Breast epithelium (tissue), 4 donors: ENCODE measurements at regions not wholly inside any gene's neighbourhood (a gene's known extent, or its start where the extent isn't known, plus 50 kb on each side); places are given as distances from the start of the nearest gene placed in this dataset.
A peak's percentile ranks its signal among the peaks of the same experiment; 100 is the strongest.

Experiments used
- DNase-seq, 2 donors: peaks; one replicate each; pipeline ENCODE4 v3.0.0-alpha.2; 2019; ENCODE audit warnings: low spot score in 2 of 2
- H3K27ac ChIP-seq, 2 donors: fragments of 200-600 bp; sonication (generic) in 1 of 2; one replicate each; pipeline ENCODE4 v1.5.1; 2016 to 2019; ENCODE audit warnings: mild to moderate bottlenecking in 1 of 2
- H3K27me3 ChIP-seq, 2 donors: fragments of 200-600 bp; sonication (generic) in 1 of 2; one replicate each; pipeline versions ENCODE4 v1.5.1 to v1.6.0; 2017 to 2019; ENCODE audit warnings: control low read depth in 1 of 2, mild to moderate bottlenecking in 1 of 2
- H3K36me3 ChIP-seq: fragments of 200-600 bp; one replicate; pipeline ENCODE4 v1.5.1; 2019
- H3K4me1 ChIP-seq, 2 donors: fragments of 200-600 bp; sonication (generic); one replicate each; pipeline ENCODE4 v1.5.1; 2016 to 2019; ENCODE audit warnings: control low read depth in 1 of 2
- H3K4me3 ChIP-seq, 3 donors: fragments of 200-600 bp; sonication (generic); 1 replicate in 2 of 3; 2 replicates in 1 of 3; pipeline ENCODE4 v1.5.1; 2016 to 2019; ENCODE audit warnings: mild to moderate bottlenecking in 3 of 3, moderate library complexity in 2 of 3
- H3K9me3 ChIP-seq, 2 donors: fragments of 200-600 bp; sonication (generic) in 1 of 2; one replicate each; pipeline ENCODE4 v1.5.1; 2016 to 2019; ENCODE audit warnings: control low read depth in 1 of 2
- POLR2A ChIP-seq: fragments of 450-650 bp; IDR thresholded peaks from one replicate; pipeline ENCODE4 v1.6.1; 2016; ENCODE audit warnings: antibody characterized with exemption, mild to moderate bottlenecking, moderate library complexity
- POLR2AphosphoS5 ChIP-seq, 3 donors: sonication (generic); formaldehyde crosslinking; IDR thresholded peaks; one replicate each; pipeline ENCODE4 v1.6.1; 2017; ENCODE audit warnings: antibody characterized with exemption in 3 of 3
- intact Hi-C: fragments of 100-400 bp; cut with DNase I; formaldehyde crosslinking; loops from one replicate; pipeline ENCODE4 v1.15.1; 2023; ENCODE audit warnings: low total_unique reads
- TF ChIP-seq, protein P1 (sequence below), 3 donors: fragments of 450-650 bp; IDR thresholded peaks; one replicate each; pipeline ENCODE4 v1.5.1; 2016 to 2017; ENCODE audit warnings: antibody characterized with exemption in 3 of 3, mild to moderate bottlenecking in 3 of 3, moderate library complexity in 3 of 3

DNA sequence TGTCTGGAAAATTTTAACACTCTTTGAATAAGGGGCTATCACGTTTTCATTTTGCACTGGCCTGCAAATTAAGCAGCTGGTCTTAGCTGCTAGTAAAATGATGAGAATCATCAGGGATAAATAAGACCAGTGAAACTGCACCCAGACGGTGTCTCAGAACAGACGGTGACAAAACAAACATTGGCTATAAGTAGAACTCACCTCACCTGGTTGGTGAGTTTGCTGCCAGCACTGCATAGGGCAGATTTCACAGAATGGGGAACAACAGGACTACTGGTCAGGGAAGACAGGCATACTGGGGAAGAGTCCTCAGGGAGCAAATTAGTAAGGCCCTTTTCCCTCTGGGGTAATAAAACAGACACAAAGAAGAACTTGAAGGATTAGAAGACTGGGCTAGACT is 175.9 kb upstream of the CITED2 start:
- no peaks in the 10 kb centered on the region for H3K4me1 ChIP-seq
- no peak overlapping the region for H3K27ac ChIP-seq
- H3K27me3 ChIP-seq: no peaks in the 10 kb centered on the region
- intact Hi-C loops: no loop called here
- no peak overlapping the region for H3K4me3 ChIP-seq
- no peaks in the 10 kb centered on the region for H3K36me3 ChIP-seq
- H3K9me3 ChIP-seq: no peaks in the 10 kb centered on the region
- TF ChIP-seq POLR2AphosphoS5 (IDR thresholded peaks at IDR 0.05) (no peak), POLR2A (no peak)
- TF ChIP-seq, protein P1, sequence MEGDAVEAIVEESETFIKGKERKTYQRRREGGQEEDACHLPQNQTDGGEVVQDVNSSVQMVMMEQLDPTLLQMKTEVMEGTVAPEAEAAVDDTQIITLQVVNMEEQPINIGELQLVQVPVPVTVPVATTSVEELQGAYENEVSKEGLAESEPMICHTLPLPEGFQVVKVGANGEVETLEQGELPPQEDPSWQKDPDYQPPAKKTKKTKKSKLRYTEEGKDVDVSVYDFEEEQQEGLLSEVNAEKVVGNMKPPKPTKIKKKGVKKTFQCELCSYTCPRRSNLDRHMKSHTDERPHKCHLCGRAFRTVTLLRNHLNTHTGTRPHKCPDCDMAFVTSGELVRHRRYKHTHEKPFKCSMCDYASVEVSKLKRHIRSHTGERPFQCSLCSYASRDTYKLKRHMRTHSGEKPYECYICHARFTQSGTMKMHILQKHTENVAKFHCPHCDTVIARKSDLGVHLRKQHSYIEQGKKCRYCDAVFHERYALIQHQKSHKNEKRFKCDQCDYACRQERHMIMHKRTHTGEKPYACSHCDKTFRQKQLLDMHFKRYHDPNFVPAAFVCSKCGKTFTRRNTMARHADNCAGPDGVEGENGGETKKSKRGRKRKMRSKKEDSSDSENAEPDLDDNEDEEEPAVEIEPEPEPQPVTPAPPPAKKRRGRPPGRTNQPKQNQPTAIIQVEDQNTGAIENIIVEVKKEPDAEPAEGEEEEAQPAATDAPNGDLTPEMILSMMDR (IDR thresholded peaks at IDR 0.05): no peak
- no peak for DNase-seq

DNA sequence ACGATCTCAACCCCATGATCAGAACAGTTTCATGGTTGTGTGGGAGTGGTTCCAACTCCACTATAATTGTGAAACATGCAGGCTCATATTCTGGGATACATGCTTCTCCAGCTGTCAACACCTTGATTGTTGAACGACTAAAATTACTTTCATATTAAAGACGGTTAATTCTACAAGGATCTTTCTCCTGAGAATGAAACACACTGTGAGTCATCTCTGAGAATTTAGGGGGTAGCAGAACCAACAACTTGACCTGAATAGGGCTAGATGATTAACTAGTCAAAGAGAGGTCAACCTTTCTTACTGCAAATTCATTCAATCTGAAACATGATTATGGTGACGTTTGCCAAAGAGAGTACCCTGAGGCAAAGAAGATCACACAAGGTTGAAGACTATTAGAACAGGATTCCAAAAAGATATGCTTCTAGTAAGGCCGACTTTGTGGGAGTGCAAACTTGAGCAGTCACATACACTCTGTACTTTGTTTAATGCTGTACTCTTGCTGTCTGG is 175.2 kb upstream of the CITED2 start:
- Histone ChIP-seq H3K27me3 (no peaks in the 10 kb centered on the region), H3K36me3 (no peaks in the 10 kb centered on the region), H3K27ac (no peak overlapping the region), H3K4me3 (no peak overlapping the region), H3K9me3 (no peaks in the 10 kb centered on the region), H3K4me1 (no peaks in the 10 kb centered on the region)
- intact Hi-C loops: no loop called here
- no peak for TF ChIP-seq POLR2AphosphoS5 (IDR thresholded peaks at IDR 0.05)
- no peak for TF ChIP-seq POLR2A
- TF ChIP-seq, protein P1 (IDR thresholded peaks at IDR 0.05): no peak
- no peak for DNase-seq

DNA sequence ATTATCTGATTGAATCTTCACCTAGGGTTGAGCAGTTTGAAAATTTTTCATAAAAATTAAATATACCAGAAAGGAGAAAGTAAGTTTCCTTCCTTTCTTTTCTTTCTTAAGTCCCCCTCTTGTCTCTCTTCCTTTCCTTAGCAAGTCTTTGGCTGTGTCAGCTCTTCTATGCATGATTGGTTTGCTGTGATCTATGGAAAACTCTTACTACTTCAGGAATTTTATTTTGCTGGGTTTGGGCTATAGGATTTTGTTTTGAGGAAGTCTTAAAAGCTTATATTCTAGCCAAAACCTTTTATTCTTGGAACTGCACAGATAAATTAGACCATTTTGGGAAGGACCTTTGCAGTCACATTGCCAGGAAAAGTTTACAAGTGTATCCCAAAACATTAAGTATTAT is 173.4 kb upstream of the CITED2 start:
- peak overlapping the region in 1 of 2 donors; percentile 40 for H3K27ac ChIP-seq

DNA sequence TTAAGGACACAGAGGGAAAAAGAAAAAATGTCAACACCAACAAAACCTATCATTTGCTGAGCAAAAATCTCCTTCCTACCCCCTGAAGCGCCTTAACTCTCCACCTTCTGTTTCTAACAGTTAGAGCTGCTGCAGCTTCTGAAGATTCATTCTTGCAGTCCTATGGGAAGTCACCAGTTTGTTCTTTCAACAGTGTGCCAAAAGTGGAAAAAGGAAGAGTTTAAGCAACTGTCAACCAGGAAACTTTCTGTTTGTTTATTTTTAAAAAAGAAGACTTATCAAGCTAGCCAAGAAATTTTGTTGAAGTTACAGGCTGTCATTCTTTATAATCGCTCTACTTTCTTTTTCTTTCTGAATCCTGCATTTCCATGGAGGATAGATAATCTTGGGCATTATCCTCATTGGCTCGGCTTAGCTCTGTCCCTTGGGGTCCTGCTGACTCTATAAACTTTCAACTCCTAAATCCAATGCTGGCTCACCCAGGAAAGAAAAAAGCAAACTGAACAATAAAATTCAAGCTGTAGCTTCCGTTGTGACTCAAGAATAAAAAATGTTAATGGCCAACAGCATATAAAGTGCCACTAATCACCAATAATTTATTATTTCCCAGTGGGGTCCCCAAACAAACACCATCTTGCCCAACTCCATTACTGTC is 172.8 kb upstream of the CITED2 start:
- no peaks in the 10 kb centered on the region for H3K27me3 ChIP-seq
- no peak for DNase-seq
- H3K36me3 ChIP-seq: no peaks in the 10 kb centered on the region
- peak overlapping the region in 1 of 2 donors; percentile 40 for H3K27ac ChIP-seq
- no peaks in the 10 kb centered on the region for H3K9me3 ChIP-seq
- no peak overlapping the region for H3K4me3 ChIP-seq
- TF ChIP-seq POLR2A: no peak
- no peak for TF ChIP-seq POLR2AphosphoS5 (IDR thresholded peaks at IDR 0.05)
- TF ChIP-seq, protein P1 (IDR thresholded peaks at IDR 0.05): no peak
- no peaks in the 10 kb centered on the region for H3K4me1 ChIP-seq
- intact Hi-C loops: no loop called here

More for the DNA sequence above, 173.4 kb upstream of the CITED2 start:
- TF ChIP-seq POLR2A (no peak), POLR2AphosphoS5 (IDR thresholded peaks at IDR 0.05) (no peak)
- Histone ChIP-seq H3K36me3 (no peaks in the 10 kb centered on the region), H3K9me3 (no peaks in the 10 kb centered on the region), H3K4me1 (no peaks in the 10 kb centered on the region), H3K27me3 (no peaks in the 10 kb centered on the region), H3K4me3 (no peak overlapping the region)
- DNase-seq: no peak
- intact Hi-C loops: no loop called here

DNA sequence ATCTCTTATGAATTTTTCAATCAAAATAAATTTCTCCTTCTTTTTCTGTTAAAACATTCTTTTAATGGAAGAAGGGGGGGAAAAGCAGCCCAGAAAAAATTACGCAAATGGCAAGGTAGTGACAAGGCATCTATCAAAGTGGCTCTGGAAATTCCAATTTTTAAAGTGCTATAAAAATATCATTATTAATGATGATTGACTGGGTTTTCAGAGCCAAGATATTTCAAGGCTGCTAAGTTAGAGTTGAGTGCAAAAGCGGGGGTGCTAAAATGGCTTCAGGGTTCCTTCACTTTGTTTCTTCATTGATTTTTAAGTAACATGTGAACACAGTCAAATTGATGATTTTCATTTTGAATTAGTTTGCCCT is 171.6 kb upstream of the CITED2 start:
- Histone ChIP-seq H3K4me1 (no peaks in the 10 kb centered on the region), H3K9me3 (no peaks in the 10 kb centered on the region), H3K4me3 (no peak overlapping the region), H3K27ac (no peak overlapping the region), H3K27me3 (no peaks in the 10 kb centered on the region), H3K36me3 (no peaks in the 10 kb centered on the region)
- intact Hi-C loops: no loop called here
- no peak for DNase-seq
- no peak for TF ChIP-seq POLR2AphosphoS5 (IDR thresholded peaks at IDR 0.05)
- TF ChIP-seq, protein P1 (IDR thresholded peaks at IDR 0.05): no peak
